WI38 (cell line): ENCODE measurements at regions not wholly inside any gene's neighbourhood (a gene's known extent, or its start where the extent isn't known, plus 50 kb on each side); places are given as distances from the start of the nearest gene placed in this dataset.

ENCODE experiments used
- H3K4me3 ChIP-seq: 2 replicates; pipeline ENCODE4 v1.5.1; 2011; ENCODE audit warnings: low read depth, mild to moderate bottlenecking, control low read depth, low read length
- CTCF ChIP-seq: IDR thresholded peaks from 2 replicates; pipeline ENCODE4 v1.5.1; 2012; ENCODE audit warnings: low read depth, mild to moderate bottlenecking, control low read depth, low read length

GRCh38 chr2:15092181-15092580 lies 459.7 kb downstream of the LRATD1 start:
- no peak for TF ChIP-seq CTCF
- H3K4me3 ChIP-seq = no peak overlapping the region

GRCh38 chr2:15092691-15093090 lies 460.2 kb downstream of the LRATD1 start:
- no peak for TF ChIP-seq CTCF
- H3K4me3 ChIP-seq = no peak overlapping the region

- no peak overlapping the region for H3K4me3 ChIP-seq
- TF ChIP-seq CTCF = no peak
Observed at GRCh38 chr2:15094161-15094560, 461.6 kb downstream of the LRATD1 start.

- TF ChIP-seq CTCF = no peak
Observed at GRCh38 chr2:15096873-15097272, 464.3 kb downstream of the NBAS start.

GRCh38 chr2:15107137-15107536 lies 454.0 kb downstream of the NBAS start:
- TF ChIP-seq CTCF = no peak
- H3K4me3 ChIP-seq = no peak overlapping the region

More at GRCh38 chr2:15096873-15097272, 464.3 kb downstream of the NBAS start:
- no peak overlapping the region for H3K4me3 ChIP-seq

- no peak for TF ChIP-seq CTCF
Observed at GRCh38 chr2:15111718-15112117, 449.4 kb downstream of the NBAS start.

GRCh38 chr2:15112216-15112615 lies 448.9 kb downstream of the NBAS start:
- no peak overlapping the region for H3K4me3 ChIP-seq
- TF ChIP-seq CTCF = no peak

More at GRCh38 chr2:15111718-15112117, 449.4 kb downstream of the NBAS start:
- H3K4me3 ChIP-seq = no peak overlapping the region
